Urothelium cell line (cell line): ENCODE measurements at regions not wholly inside any gene's neighbourhood (a gene's known extent, or its start where the extent isn't known, plus 50 kb on each side); places are given as distances from the start of the nearest gene placed in this dataset.

ENCODE experiments used
- DNase-seq: peaks from one replicate; pipeline ENCODE4 v3.0.0; 2011; ENCODE audit warnings: low spot score, mixed read lengths
- FAIRE-seq: peaks from 2 replicates; lab custom pipeline; 2011; peaks lifted over from hg19 to GRCh38; lab: Jason Lieb, UNC

- no peak for FAIRE-seq
Measured at GRCh38 chr6:129778793-129779192, 68.8 kb upstream of the ARHGAP18 start.

GRCh38 chr6:129777371-129777770, 67.4 kb upstream of the ARHGAP18 start:
- DNase-seq (no peak), FAIRE-seq (no peak)

More at GRCh38 chr6:129778793-129779192, 68.8 kb upstream of the ARHGAP18 start:
- DNase-seq, result no peak

DNA sequence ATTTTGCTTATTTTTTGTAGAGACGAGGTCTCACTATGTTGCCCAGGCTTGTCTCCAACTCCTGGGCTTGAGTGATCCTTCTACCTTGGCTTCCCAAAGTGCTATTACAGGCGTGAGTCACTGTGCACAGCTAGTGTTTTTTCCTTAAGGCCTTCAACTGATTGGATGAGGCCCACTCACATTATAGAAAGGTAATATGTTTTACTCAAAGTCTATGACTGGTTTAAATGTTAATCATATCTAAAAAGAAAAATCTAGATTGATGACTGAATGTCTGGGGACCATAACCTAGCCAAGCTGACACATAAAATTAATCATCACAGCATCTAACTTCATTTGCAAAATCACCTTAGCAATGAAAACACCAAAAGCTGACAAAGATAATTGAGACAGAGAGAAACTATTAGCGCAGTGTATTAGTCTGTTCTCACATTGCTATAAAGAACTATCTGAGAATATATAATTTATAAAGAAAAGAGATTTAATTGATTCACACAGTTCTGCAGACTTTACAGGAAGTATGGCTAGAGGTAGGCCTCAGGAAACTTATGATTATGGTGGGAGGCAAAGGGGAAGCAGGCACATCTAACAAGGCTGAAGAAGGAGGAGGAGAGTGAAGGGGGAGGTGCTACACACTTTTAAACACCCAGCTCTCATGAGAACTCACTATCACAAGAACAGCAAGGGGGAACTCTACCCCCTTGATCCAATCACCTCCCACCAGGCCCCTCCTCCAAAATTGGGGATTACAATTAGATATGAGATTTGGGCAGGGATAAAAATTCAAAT, 66.8 kb upstream of the ARHGAP18 start:
- DNase-seq (no peak), FAIRE-seq (no peak)

- DNase-seq (peak; percentile 76), FAIRE-seq (peak; percentile 46)
Measured at GRCh38 chr6:129774697-129775447, 64.9 kb upstream of the ARHGAP18 start.

DNA sequence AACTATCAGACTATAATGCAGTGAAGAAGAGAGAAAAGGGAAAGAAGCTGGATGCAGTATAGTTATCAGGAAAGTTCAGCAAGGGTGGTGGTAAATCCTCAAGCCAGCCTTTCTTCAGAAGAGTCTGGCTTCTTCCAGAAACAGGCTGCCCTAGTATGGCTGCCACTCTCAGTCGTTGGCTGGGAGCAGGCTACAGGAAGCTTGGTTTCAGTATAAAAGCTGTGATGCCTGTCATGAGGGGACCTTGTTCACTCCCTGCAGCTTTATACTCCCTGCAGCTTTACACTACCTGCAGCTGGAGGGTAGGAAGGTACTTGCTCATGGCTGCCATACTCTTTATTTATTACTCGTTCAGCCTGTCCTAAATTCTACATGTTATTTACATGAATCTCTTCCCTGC, 63.3 kb upstream of the ARHGAP18 start:
- DNase-seq (no peak), FAIRE-seq (no peak)

- DNase-seq (no peak), FAIRE-seq (no peak)
Measured at GRCh38 chr6:129771678-129772077, 61.7 kb upstream of the ARHGAP18 start.

DNA sequence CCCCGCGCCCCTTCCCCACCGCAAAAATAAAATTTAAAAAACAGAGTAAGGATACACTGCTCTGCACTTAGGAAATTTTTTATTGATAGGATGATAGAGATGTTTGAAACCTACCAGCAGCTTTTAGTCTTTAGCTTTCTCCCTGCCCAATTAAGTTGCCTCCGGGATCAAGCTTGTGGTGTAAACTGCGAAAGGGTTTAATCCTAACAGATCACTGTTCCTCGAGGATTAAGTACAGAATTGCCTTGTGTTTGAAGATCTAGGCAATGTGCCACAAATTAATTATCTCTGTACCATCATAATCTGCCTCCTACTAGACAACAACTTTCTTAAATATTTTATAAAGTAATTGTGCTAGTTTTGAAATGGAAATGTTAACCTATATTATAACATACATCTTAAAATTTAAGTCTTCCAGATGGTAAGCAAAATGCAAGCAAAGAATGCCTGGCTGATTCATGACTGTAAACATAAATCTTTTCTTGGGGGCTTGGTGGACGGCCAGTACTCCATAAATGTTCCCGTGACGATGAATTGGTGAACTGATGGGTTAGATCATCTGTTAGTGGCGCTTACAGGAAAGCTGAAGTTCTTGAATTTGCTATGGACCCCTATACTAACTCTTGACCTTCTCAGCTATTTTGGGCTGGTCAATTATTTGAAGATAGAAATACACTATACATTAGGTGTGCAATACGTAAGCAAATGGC, 58.0 kb upstream of the ARHGAP18 start:
- DNase-seq, result no peak
- no peak for FAIRE-seq

GRCh38 chr6:129766959-129767728, 57.2 kb upstream of the ARHGAP18 start:
- DNase-seq, result peak; percentile 49
- peak; percentile 63 for FAIRE-seq

DNA sequence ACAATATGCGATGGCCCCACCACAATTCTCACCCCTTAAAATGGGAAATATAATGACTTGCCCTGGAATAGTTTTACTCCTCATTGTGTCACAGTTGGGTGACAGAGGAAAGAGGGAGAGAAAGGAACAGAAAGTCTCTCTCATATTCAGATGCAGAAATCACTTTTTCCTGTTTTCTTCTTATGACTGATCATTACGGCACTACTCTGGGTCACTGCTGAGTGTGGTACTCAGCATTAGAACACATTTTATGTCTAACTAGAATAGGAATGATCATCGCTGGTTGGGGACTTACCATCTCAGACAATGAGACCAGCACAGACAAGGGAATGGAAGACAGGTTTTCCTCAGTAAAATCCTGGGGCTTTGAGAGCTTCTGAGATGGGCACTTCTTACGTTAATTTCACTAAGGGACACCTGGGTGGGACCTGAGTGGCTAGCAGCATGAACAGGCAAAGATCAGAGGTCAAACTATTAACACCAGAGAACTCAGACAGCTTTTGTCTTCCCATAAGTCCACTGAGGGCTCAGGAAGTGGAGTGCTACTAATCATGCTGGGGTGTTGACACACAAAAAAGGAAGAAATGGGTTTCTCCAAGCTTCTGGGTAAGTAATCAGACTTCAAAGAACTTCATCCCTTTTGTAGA, 54.9 kb upstream of the ARHGAP18 start:
- DNase-seq, result no peak
- FAIRE-seq, result no peak

DNA sequence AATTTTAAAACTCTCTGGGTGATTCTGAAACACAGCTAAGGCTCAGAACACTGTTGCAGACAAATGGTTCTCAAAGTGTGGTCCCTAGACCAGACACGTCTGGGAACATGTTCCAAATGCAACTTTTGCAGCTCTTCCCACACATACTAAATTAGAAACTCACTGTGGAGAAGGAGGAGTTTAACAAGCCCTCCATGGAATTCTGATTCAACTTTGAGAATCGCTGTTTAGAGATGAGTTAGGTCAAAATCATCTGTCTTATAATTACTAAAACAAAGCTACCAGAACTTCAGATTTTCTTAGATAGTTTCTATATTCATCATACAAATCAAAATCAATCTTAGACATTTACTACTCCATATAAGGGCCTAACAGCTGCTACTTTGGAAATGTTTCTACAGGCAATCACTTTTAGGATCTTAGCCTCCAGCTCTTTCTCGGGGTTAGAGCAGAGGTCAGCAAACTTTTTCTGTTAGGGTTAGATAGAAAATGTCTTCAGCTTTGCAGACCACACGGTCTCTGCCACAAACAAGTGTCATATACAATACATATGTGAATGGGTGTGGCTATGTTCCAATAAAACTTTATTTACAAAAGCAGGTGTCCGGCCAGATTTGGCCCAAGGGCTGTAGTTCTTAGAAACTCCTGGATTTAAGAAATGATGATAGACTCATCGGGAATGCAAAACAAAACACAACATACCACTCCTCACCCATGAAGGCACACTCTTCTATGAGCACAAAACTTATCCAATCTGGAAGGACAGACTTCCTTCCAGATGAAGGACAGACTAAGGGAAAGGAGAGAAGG, 50.0 kb upstream of the ARHGAP18 start:
- FAIRE-seq, result no peak
- DNase-seq, result no peak
